ENCODE measurements at regions not wholly inside any gene's neighbourhood (a gene's known extent, or its start where the extent isn't known, plus 50 kb on each side); places are given as distances from the start of the nearest gene placed in this dataset.

DNA sequence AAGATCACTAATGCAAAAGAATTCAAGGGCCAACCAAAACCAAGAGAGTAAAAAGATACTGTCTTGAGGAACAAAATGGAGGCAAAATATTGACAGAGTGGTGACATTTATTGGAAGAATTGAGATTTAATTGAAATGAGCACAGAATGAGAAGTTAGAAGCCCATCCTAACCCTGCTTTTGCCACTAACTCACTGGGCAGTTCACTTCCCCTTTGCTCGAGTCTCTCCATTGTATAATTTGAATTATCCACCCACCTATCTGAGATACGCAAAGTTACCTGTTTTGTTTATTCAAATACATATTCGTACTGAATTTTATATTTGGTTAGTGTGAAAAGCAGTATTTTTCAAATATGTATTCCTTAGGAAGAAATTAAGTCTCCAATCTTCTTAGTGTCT, 204.5 kb upstream of the PRDM1 start:
- intact Hi-C loops (cut with micrococcal nuclease): loop anchor here (2.0 kb wide), 2 partner anchors 71 to 203 kb away; no protein-coding TSS in a partner anchor
- H3K4me1 Mint-ChIP-seq (ENCODE audit: low read depth): peaks cover 22% of the 10 kb centered on the region
- CTCF ChIA-PET: no interaction called here

DNA sequence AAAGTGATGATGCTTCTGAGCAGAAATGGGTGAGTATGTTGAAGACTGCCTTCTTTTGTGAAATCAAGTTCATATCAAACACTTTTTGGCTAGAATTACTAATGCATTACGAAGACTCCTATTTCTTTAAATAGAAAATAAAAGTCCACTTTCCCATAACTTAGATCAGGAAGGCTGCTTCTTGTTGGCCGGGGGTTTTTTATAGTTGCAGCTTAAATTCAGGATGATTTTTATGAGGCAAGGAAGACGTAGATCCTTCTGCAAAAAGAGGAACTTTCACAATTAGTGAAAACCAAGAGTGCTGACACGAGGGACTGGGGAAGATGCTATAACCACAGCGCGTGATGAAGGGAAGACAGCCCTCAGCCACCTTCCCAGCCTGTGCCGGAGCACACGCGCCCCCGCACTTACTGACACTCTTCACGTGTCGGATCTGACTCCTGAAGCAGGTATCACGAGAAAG, 206.1 kb upstream of the PRDM1 start:
- intact Hi-C loops (cut with micrococcal nuclease): loop anchor here (1.0 to 2.0 kb wide), 7 partner anchors 20 to 284 kb away; no protein-coding TSS in a partner anchor
- Mint-ChIP-seq H3K27ac (peak overlapping the region; percentile 78), H3K27me3 (ENCODE audit: low read depth) (peaks cover 30% of the 10 kb centered on the region), H3K4me3 (peak overlapping the region; percentile 11), H3K9me3 (no peaks in the 10 kb centered on the region), H3K4me1 (ENCODE audit: low read depth) (peaks cover 25% of the 10 kb centered on the region), H3K36me3 (ENCODE audit: low read depth) (no peaks in the 10 kb centered on the region)
- CTCF ChIA-PET: interaction anchor here (1.1 kb wide), 1 partner anchor 343 kb away, joined by 4 read pairs; no protein-coding TSS in a partner anchor
- DNase-seq: peak; percentile 74

More for the DNA sequence above, 204.5 kb upstream of the PRDM1 start:
- peaks cover 24% of the 10 kb centered on the region for H3K27me3 Mint-ChIP-seq (ENCODE audit: low read depth)
- no peak overlapping the region for H3K4me3 Mint-ChIP-seq
- no peak for DNase-seq
- no peaks in the 10 kb centered on the region for H3K36me3 Mint-ChIP-seq (ENCODE audit: low read depth)
- no peaks in the 10 kb centered on the region for H3K9me3 Mint-ChIP-seq
- H3K27ac Mint-ChIP-seq: no peak overlapping the region

DNA sequence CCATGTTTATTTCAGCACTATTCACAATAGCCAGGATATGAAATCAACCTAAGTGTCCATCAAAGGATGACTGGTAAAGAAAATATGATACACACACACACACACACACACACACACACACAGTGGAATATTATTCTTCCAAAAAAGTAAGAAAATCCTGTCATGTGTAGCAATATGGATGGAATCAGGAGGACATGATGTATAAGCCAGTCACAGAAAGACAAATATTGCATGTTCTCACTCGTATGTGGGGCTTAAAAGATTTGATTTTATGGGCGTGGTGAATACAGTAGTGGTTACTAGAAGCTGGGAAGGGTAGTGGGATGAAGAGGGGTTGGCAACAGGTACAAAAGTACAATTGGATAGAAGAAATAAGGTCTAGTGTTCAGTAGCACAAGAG, 207.0 kb upstream of the PRDM1 start:
- Mint-ChIP-seq H3K4me1 (ENCODE audit: low read depth) (peaks cover 25% of the 10 kb centered on the region), H3K9me3 (no peaks in the 10 kb centered on the region), H3K4me3 (no peak overlapping the region), H3K27me3 (ENCODE audit: low read depth) (peaks cover 34% of the 10 kb centered on the region), H3K27ac (no peak overlapping the region), H3K36me3 (ENCODE audit: low read depth) (no peaks in the 10 kb centered on the region)
- CTCF ChIA-PET: interaction anchor here (1.1 kb wide), 1 partner anchor 344 kb away, joined by 4 read pairs; no protein-coding TSS in a partner anchor
- DNase-seq: no peak
- intact Hi-C loops (cut with micrococcal nuclease): no loop called here

- Mint-ChIP-seq H3K4me1 (ENCODE audit: low read depth) (peaks cover 36% of the 10 kb centered on the region), H3K27me3 (ENCODE audit: low read depth) (peaks cover 38% of the 10 kb centered on the region), H3K4me3 (no peak overlapping the region), H3K9me3 (no peaks in the 10 kb centered on the region), H3K27ac (no peak overlapping the region), H3K36me3 (ENCODE audit: low read depth) (no peaks in the 10 kb centered on the region)
- CTCF ChIA-PET: no interaction called here
- DNase-seq: no peak
- intact Hi-C loops (cut with micrococcal nuclease): no loop called here
Measured at GRCh38 chr6:105875974-105876640, 210.0 kb upstream of the PRDM1 start.

GRCh38 chr6:105874835-105875626, 211.1 kb upstream of the PRDM1 start:
- H3K9me3 Mint-ChIP-seq: no peaks in the 10 kb centered on the region
- intact Hi-C loops (cut with micrococcal nuclease): loop anchor here (5.0 kb wide), 1 partner anchor 347 kb away; no protein-coding TSS in a partner anchor
- peaks cover 28% of the 10 kb centered on the region for H3K4me1 Mint-ChIP-seq (ENCODE audit: low read depth)
- DNase-seq: no peak
- no peaks in the 10 kb centered on the region for H3K36me3 Mint-ChIP-seq (ENCODE audit: low read depth)
- H3K4me3 Mint-ChIP-seq: no peak overlapping the region
- H3K27me3 Mint-ChIP-seq (ENCODE audit: low read depth): peaks cover 35% of the 10 kb centered on the region
- CTCF ChIA-PET: no interaction called here
- no peak overlapping the region for H3K27ac Mint-ChIP-seq

DNA sequence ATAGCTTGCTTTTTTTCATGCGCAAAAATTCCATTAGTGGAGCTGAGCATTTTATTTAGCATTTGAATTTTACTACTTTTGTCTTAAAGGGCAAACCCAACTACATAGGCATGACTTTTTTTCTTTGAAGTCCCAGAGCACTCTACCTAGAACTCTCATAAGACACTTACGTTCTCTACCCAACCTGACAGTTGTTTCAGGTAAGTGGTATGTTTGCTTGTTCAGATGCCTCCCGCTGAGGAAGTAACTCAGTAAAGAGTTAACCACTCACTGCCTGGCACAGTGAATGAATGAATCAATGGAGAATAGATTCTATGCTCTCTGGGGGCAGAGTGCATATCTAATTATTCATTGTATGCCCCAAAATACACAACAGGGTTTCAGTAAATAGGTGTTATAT, 212.3 kb upstream of the PRDM1 start:
- no peaks in the 10 kb centered on the region for H3K36me3 Mint-ChIP-seq (ENCODE audit: low read depth)
- no peak overlapping the region for H3K27ac Mint-ChIP-seq
- CTCF ChIA-PET: interaction anchor here (0.6 to 1.0 kb wide), 2 partner anchors 26 to 175 kb away, joined by 3 to 7 read pairs; no protein-coding TSS in a partner anchor
- intact Hi-C loops (cut with micrococcal nuclease): loop anchor here (1.0 to 5.0 kb wide), 3 partner anchors 27 to 349 kb away; no protein-coding TSS in a partner anchor
- peaks cover 32% of the 10 kb centered on the region for H3K27me3 Mint-ChIP-seq (ENCODE audit: low read depth)
- H3K4me1 Mint-ChIP-seq (ENCODE audit: low read depth): peaks cover 19% of the 10 kb centered on the region
- no peak for DNase-seq
- no peak overlapping the region for H3K4me3 Mint-ChIP-seq
- no peaks in the 10 kb centered on the region for H3K9me3 Mint-ChIP-seq

GRCh38 chr6:105873211-105873704, 212.9 kb upstream of the PRDM1 start:
- H3K4me3 Mint-ChIP-seq: no peak overlapping the region
- H3K9me3 Mint-ChIP-seq: no peaks in the 10 kb centered on the region
- H3K4me1 Mint-ChIP-seq (ENCODE audit: low read depth): peaks cover 16% of the 10 kb centered on the region
- CTCF ChIA-PET: interaction anchor here (1.0 kb wide), 1 partner anchor 27 kb away, joined by 3 read pairs; no protein-coding TSS in a partner anchor
- H3K27ac Mint-ChIP-seq: no peak overlapping the region
- no peaks in the 10 kb centered on the region for H3K36me3 Mint-ChIP-seq (ENCODE audit: low read depth)
- peaks cover 26% of the 10 kb centered on the region for H3K27me3 Mint-ChIP-seq (ENCODE audit: low read depth)
- DNase-seq: no peak
- intact Hi-C loops (cut with micrococcal nuclease): loop anchor here (1.0 to 5.0 kb wide), 3 partner anchors 27 to 349 kb away; no protein-coding TSS in a partner anchor

DNA sequence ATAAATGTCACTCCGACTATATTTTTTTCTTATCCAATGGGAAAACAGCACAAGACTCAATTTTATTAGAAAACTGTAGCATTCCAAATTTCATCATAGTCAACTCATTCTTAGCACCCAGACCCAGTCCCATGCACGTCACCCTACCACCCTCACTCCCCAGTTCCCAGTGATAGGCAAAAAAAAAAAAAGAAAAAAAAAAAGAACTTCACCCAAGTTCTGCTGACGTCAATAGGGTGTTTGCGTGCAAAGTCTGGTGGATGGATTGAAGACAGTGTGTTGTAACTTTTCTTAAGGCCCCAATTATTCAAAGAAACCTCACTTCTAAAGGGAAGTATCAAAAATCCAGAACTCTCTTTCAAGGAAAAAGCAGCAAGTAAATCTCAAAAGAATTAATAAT, 213.9 kb upstream of the PRDM1 start:
- H3K4me1 Mint-ChIP-seq (ENCODE audit: low read depth): peaks cover 16% of the 10 kb centered on the region
- H3K27me3 Mint-ChIP-seq (ENCODE audit: low read depth): peaks cover 21% of the 10 kb centered on the region
- no peak overlapping the region for H3K4me3 Mint-ChIP-seq
- H3K27ac Mint-ChIP-seq: no peak overlapping the region
- H3K9me3 Mint-ChIP-seq: no peaks in the 10 kb centered on the region
- intact Hi-C loops (cut with micrococcal nuclease): loop anchor here (5.0 kb wide), 1 partner anchor 350 kb away; no protein-coding TSS in a partner anchor
- no peaks in the 10 kb centered on the region for H3K36me3 Mint-ChIP-seq (ENCODE audit: low read depth)
- no peak for DNase-seq
- CTCF ChIA-PET: no interaction called here

DNA sequence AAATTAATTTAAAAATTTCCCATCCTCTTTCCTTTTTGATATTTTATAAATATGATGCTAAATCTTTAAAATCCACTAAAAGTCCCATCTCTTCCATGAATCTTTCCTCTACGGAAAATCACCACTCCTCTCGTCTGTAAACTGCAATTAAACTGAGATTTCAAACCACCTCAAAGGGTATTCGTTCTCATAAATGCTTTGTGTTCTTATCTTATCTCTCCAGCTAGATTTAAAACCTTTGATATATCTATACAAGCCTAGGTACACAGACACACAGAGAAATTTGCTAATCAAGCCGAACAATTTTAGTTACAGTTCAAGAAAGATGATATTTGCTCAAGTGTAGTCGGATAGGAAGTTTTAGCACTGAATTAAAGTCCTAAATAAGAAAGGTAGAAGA, 214.6 kb upstream of the PRDM1 start:
- intact Hi-C loops (cut with micrococcal nuclease): loop anchor here (5.0 kb wide), 1 partner anchor 351 kb away; no protein-coding TSS in a partner anchor
- no peak overlapping the region for H3K4me3 Mint-ChIP-seq
- peaks cover 14% of the 10 kb centered on the region for H3K4me1 Mint-ChIP-seq (ENCODE audit: low read depth)
- no peaks in the 10 kb centered on the region for H3K9me3 Mint-ChIP-seq
- no peak overlapping the region for H3K27ac Mint-ChIP-seq
- no peaks in the 10 kb centered on the region for H3K36me3 Mint-ChIP-seq (ENCODE audit: low read depth)
- CTCF ChIA-PET: no interaction called here
- DNase-seq: no peak
- peaks cover 21% of the 10 kb centered on the region for H3K27me3 Mint-ChIP-seq (ENCODE audit: low read depth)

DNA sequence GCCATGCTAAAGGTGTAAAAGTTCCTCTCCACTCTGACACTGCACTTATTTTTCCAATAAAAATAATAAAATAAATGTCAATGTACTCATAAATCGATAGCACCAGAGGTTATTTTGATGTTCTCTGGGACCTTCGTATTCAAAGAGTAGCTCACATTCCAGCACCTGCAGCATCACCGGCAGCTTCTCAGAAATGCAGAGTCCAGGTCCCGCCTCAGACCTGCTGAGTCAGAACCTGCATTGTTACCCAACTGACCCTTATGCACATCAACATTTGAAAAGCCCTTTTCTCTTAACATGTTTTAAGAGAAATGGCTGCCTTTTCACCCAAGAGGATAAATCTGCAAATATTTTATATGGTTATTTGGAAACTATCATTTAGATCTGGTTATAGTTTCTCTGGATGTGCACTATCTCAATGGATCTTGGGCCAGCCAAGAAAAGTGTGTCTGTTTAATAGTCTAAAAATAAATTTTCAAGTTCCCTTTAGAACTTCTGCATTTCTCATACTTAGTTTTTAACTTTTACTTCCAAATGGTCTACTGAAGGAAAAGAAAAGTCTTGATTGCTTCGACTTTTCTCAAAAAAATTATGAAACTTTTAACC, 216.2 kb upstream of the PRDM1 start:
- intact Hi-C loops (cut with micrococcal nuclease): loop anchor here (5.0 kb wide), 1 partner anchor 352 kb away; no protein-coding TSS in a partner anchor

GRCh38 chr6:105868823-105869460, 217.2 kb upstream of the PRDM1 start:
- Mint-ChIP-seq H3K27ac (no peak overlapping the region), H3K27me3 (ENCODE audit: low read depth) (peaks cover 21% of the 10 kb centered on the region), H3K4me3 (no peak overlapping the region), H3K4me1 (ENCODE audit: low read depth) (peaks cover 10% of the 10 kb centered on the region), H3K36me3 (ENCODE audit: low read depth) (no peaks in the 10 kb centered on the region), H3K9me3 (no peaks in the 10 kb centered on the region)
- intact Hi-C loops (cut with micrococcal nuclease): no loop called here
- CTCF ChIA-PET: interaction anchor here (0.6 kb wide), 1 partner anchor 743 kb away, joined by 4 read pairs; no protein-coding TSS in a partner anchor
- DNase-seq: no peak

More for the DNA sequence above, 216.2 kb upstream of the PRDM1 start:
- Mint-ChIP-seq H3K9me3 (no peaks in the 10 kb centered on the region), H3K4me3 (no peak overlapping the region), H3K36me3 (ENCODE audit: low read depth) (no peaks in the 10 kb centered on the region), H3K27me3 (ENCODE audit: low read depth) (peaks cover 22% of the 10 kb centered on the region), H3K4me1 (ENCODE audit: low read depth) (peaks cover 11% of the 10 kb centered on the region), H3K27ac (no peak overlapping the region)
- CTCF ChIA-PET: no interaction called here
- DNase-seq: no peak

Measured in activated naive CD4-positive, alpha-beta T cell treated with anti-CD3 and anti-CD28 coated beads for 36 hours (primary cell).